Epithelial cell of esophagus (primary cell): ENCODE measurements at regions not wholly inside any gene's neighbourhood (a gene's known extent, or its start where the extent isn't known, plus 50 kb on each side); places are given as distances from the start of the nearest gene placed in this dataset.
A peak's percentile ranks its signal among the peaks of the same experiment; 100 is the strongest.

Experiments
- DNase-seq: peaks from one replicate; pipeline ENCODE4 v3.0.0; 2010; ENCODE audit warnings: low read depth
- H3K4me3 ChIP-seq: 2 replicates; pipeline ENCODE4 v1.5.1; 2011; ENCODE audit warnings: mild to moderate bottlenecking, low read length, control low read depth
- TF ChIP-seq, protein P1 (sequence below): IDR thresholded peaks from 2 replicates; pipeline ENCODE4 v1.5.1; 2011; ENCODE audit warnings: low read depth, mild to moderate bottlenecking, low read length, control low read depth, inconsistent platforms; ENCODE audit not compliant: insufficient read depth; ENCODE audit errors: missing control alignments

DNA sequence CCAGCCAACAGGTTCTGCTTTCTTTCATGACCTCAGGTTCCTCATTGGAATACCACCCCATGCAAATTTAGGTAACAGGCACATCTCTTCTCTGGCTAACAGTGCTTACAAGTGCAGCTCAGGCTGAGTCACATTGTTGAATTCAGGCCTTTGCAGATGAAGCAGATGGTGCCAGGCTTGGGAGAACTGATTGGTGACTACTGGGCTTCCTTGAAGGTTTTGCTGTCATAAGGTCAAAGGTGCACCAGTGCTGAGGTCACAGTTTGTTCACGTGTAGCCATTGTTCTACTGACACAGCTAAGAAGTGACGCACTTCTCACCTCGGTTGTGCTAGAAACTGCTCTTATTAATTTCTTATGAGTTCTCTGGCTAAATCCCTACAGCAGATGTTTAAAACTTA lies 128.6 kb upstream of the BMPER start:
- TF ChIP-seq, protein P1, sequence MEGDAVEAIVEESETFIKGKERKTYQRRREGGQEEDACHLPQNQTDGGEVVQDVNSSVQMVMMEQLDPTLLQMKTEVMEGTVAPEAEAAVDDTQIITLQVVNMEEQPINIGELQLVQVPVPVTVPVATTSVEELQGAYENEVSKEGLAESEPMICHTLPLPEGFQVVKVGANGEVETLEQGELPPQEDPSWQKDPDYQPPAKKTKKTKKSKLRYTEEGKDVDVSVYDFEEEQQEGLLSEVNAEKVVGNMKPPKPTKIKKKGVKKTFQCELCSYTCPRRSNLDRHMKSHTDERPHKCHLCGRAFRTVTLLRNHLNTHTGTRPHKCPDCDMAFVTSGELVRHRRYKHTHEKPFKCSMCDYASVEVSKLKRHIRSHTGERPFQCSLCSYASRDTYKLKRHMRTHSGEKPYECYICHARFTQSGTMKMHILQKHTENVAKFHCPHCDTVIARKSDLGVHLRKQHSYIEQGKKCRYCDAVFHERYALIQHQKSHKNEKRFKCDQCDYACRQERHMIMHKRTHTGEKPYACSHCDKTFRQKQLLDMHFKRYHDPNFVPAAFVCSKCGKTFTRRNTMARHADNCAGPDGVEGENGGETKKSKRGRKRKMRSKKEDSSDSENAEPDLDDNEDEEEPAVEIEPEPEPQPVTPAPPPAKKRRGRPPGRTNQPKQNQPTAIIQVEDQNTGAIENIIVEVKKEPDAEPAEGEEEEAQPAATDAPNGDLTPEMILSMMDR, result no peak
- H3K4me3 ChIP-seq, result no peak overlapping the region
- DNase-seq, result peak; percentile 56

DNA sequence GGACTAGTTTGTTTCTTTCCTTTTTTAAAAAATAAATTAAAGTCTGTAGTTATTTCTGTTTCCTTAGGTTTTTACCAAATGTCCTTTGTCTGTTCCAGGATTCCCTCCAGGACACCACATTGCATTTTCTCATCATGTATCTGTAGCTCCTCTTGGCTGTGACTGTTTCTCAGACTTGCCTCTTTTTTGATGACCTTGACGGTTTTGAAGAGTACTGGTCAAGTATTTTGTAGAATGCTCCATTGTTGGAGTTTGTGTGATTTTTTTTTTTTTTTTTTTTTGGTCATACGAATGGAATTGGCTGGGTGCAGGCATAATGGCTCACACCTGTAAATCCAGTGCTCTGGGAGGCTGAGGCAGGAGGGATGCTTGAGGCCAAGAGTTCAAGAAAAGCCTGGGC lies 127.1 kb upstream of the BMPER start:
- no peak for DNase-seq
- H3K4me3 ChIP-seq, result no peak overlapping the region
- TF ChIP-seq, protein P1, result no peak

DNA sequence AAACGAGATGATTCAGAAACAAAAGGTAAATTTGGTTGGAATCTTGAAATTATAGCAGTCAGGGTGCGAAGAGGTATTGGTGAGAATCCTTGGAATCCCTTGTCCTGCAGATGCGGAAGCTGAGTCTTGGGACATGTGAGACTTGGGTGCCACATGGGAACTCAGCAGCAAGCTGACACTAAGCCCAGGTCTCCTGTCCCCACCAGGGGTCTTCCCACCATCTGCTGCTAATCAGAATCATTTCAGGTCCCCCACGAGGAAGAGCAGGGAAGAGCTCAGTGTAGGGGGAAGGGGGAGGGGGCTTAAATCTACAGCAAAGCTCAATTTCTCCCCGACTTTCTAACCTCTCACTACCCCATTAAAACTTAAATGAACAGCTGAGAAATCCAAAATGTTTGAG lies 126.1 kb upstream of the BMPER start:
- no peak for DNase-seq
- TF ChIP-seq, protein P1, result no peak
- H3K4me3 ChIP-seq, result no peak overlapping the region

DNA sequence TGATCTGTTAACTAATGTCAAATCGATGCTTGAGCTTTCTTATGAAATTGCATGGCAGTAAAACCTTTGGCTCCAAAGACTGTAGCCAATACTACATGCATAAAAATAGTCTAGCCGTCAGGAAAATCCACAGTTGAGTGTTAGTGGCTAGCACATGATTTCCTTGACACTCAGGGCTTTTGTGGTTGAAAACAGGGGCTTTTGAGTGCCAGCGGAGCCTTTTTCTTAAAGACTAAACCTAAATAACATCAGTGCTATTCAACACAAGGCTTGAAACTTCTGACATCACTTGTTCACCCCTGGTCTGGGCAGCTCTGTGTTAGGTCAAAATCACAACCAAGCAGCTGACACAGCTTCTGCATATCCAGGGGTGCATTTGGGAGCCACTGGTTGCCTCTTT lies 124.2 kb upstream of the BMPER start:
- H3K4me3 ChIP-seq, result no peak overlapping the region
- TF ChIP-seq, protein P1, result no peak
- DNase-seq, result no peak

DNA sequence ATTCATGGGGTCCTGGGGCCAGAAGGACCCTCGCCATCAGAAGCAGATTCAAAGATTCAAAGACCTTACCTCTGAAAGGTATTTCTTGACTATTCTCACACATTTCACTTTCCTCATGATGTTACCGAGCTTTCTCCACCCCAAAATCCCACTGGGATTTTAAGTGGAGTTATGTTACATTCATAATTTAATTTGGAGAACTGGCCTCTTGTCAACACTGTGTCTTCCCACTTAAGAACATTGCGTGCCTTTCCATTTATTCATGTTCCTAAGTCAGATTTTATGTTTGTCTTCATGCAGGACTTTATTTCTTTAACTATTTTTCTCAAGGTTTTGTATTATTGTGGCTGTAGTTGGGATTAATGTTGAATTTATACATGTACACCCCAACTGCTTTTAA lies 123.5 kb upstream of the BMPER start:
- no peak overlapping the region for H3K4me3 ChIP-seq
- no peak for DNase-seq
- TF ChIP-seq, protein P1, result no peak

DNA sequence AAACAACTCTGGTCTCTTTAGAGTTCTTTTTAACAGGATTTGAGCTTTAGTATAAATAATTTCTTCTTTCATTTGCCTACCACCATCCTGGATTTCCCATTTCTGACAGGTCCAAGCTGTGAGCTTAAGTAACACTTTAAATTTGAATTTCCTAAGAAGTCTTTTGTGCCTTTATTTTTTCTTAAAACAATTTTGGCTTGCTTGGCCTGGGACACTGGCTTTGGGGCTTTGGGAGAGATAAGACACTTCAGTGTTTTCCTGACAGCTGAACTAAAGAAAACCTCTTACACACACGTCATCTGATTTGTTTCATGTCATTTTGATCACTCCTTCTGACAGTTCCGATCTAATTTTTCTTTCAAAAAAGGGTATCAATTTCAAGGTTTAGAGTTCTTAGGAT lies 121.3 kb upstream of the BMPER start:
- H3K4me3 ChIP-seq, result no peak overlapping the region
- DNase-seq, result no peak
- TF ChIP-seq, protein P1, result no peak

DNA sequence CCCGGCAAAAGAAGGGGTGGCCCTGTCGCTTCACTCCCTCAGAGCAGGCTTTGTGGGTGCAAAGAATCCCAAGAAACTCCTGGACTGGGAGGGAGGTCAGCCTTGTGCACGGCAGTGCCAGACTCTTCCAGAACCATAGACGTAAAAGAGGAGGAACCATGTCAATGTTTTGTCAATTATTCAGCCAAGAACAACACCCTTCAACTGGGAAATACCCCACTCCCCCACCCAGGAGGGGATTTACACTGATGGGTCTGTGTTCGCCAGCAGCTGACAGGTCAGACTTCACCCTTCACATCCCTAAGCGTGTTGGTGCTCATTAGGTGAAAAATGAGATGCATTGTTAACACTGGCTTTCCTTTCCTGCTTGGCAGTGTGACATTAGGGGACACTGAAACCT lies 116.8 kb upstream of the BMPER start:
- TF ChIP-seq, protein P1, result no peak
- DNase-seq, result no peak
- H3K4me3 ChIP-seq, result no peak overlapping the region
